T-helper 2 cell treated with Interferon-gamma antibody and Interleukin-4, amounts not matched to agents 5 μg/mL and 100 μg/mL, for 36 hours (primary cell): ENCODE measurements at regions not wholly inside any gene's neighbourhood (a gene's known extent, or its start where the extent isn't known, plus 50 kb on each side); places are given as distances from the start of the nearest gene placed in this dataset.
A peak's percentile ranks its signal among the peaks of the same experiment; 100 is the strongest.

Experiments
- DNase-seq: peaks from one replicate; pipeline ENCODE4 v3.0.0; 2021; ENCODE audit warnings: low spot score
- H3K27ac Mint-ChIP-seq: one replicate; pipeline ENCODE4 v1.8.0; 2021; ENCODE audit warnings: mild to moderate bottlenecking, mixed read lengths
- H3K27me3 Mint-ChIP-seq: one replicate; pipeline ENCODE4 v1.8.0; 2021; ENCODE audit warnings: low read depth, mixed read lengths
- H3K36me3 Mint-ChIP-seq: one replicate; pipeline ENCODE4 v1.8.0; 2021; ENCODE audit warnings: low read depth, mixed read lengths
- H3K4me1 Mint-ChIP-seq: one replicate; pipeline ENCODE4 v1.8.0; 2021; ENCODE audit warnings: low read depth, mixed read lengths
- H3K4me3 Mint-ChIP-seq: one replicate; pipeline ENCODE4 v1.8.0; 2022; ENCODE audit warnings: mild to moderate bottlenecking, moderate library complexity, mixed read lengths
- H3K9me3 Mint-ChIP-seq: one replicate; pipeline ENCODE4 v1.8.0; 2021; ENCODE audit warnings: mixed read lengths

GRCh38 chr13:29908416-29909080 is 58.1 kb upstream of the UBL3 start:
- no peak for DNase-seq
- Mint-ChIP-seq H3K4me3 (no peak overlapping the region), H3K9me3 (no peaks in the 10 kb centered on the region), H3K36me3 (no peaks in the 10 kb centered on the region), H3K4me1 (peaks cover 15% of the 10 kb centered on the region), H3K27me3 (peaks cover 9% of the 10 kb centered on the region), H3K27ac (no peak overlapping the region)

- H3K27me3 Mint-ChIP-seq, result peaks cover 8% of the 10 kb centered on the region
- DNase-seq, result no peak
- H3K4me3 Mint-ChIP-seq, result no peak overlapping the region
- H3K27ac Mint-ChIP-seq, result no peak overlapping the region
- H3K36me3 Mint-ChIP-seq, result no peaks in the 10 kb centered on the region
- H3K9me3 Mint-ChIP-seq, result no peaks in the 10 kb centered on the region
- H3K4me1 Mint-ChIP-seq, result peaks cover 17% of the 10 kb centered on the region
Measured at GRCh38 chr13:29907670-29908069, 57.3 kb upstream of the UBL3 start.

GRCh38 chr13:29906432-29907011 is 56.1 kb upstream of the UBL3 start:
- no peak overlapping the region for H3K4me3 Mint-ChIP-seq
- no peak overlapping the region for H3K27ac Mint-ChIP-seq
- H3K4me1 Mint-ChIP-seq, result peaks cover 25% of the 10 kb centered on the region

GRCh38 chr13:29905845-29906244 is 55.4 kb upstream of the UBL3 start:
- Mint-ChIP-seq H3K4me1 (peaks cover 26% of the 10 kb centered on the region), H3K9me3 (peaks cover 3% of the 10 kb centered on the region), H3K36me3 (no peaks in the 10 kb centered on the region), H3K27me3 (peaks cover 2% of the 10 kb centered on the region), H3K4me3 (no peak overlapping the region), H3K27ac (no peak overlapping the region)
- no peak for DNase-seq

More at GRCh38 chr13:29906432-29907011, 56.1 kb upstream of the UBL3 start:
- Mint-ChIP-seq H3K27me3 (peaks cover 3% of the 10 kb centered on the region), H3K36me3 (no peaks in the 10 kb centered on the region), H3K9me3 (no peaks in the 10 kb centered on the region)
- DNase-seq, result no peak

GRCh38 chr13:29903996-29904395 is 53.6 kb upstream of the UBL3 start:
- H3K4me3 Mint-ChIP-seq, result no peak overlapping the region

GRCh38 chr13:29903543-29903942 is 53.1 kb upstream of the UBL3 start:
- H3K4me3 Mint-ChIP-seq, result no peak overlapping the region
- no peak overlapping the region for H3K27ac Mint-ChIP-seq
- H3K27me3 Mint-ChIP-seq, result peaks cover 18% of the 10 kb centered on the region
- peaks cover 9% of the 10 kb centered on the region for H3K9me3 Mint-ChIP-seq
- H3K4me1 Mint-ChIP-seq, result peaks cover 26% of the 10 kb centered on the region
- no peak for DNase-seq
- no peaks in the 10 kb centered on the region for H3K36me3 Mint-ChIP-seq

More at GRCh38 chr13:29903996-29904395, 53.6 kb upstream of the UBL3 start:
- peaks cover 26% of the 10 kb centered on the region for H3K4me1 Mint-ChIP-seq
- H3K27ac Mint-ChIP-seq, result no peak overlapping the region
- peaks cover 9% of the 10 kb centered on the region for H3K9me3 Mint-ChIP-seq
- peaks cover 15% of the 10 kb centered on the region for H3K27me3 Mint-ChIP-seq
- H3K36me3 Mint-ChIP-seq, result no peaks in the 10 kb centered on the region
- no peak for DNase-seq

- peak overlapping the region; percentile 86 for H3K4me3 Mint-ChIP-seq
- DNase-seq, result no peak
- peaks cover 25% of the 10 kb centered on the region for H3K27me3 Mint-ChIP-seq
- peak overlapping the region; percentile 85 for H3K27ac Mint-ChIP-seq
- peaks cover 9% of the 10 kb centered on the region for H3K9me3 Mint-ChIP-seq
- H3K36me3 Mint-ChIP-seq, result no peaks in the 10 kb centered on the region
- peaks cover 19% of the 10 kb centered on the region for H3K4me1 Mint-ChIP-seq
Measured at GRCh38 chr13:29902632-29903305, 52.4 kb upstream of the UBL3 start.

GRCh38 chr13:29901710-29902631 is 51.6 kb upstream of the UBL3 start:
- Mint-ChIP-seq H3K27ac (peak overlapping the region; percentile 85), H3K27me3 (peaks cover 30% of the 10 kb centered on the region), H3K9me3 (peaks cover 9% of the 10 kb centered on the region), H3K4me3 (peak overlapping the region; percentile 86), H3K36me3 (no peaks in the 10 kb centered on the region), H3K4me1 (peaks cover 14% of the 10 kb centered on the region)
- peak; percentile 38 for DNase-seq
